Panc1 (cell line): ENCODE measurements at regions not wholly inside any gene's neighbourhood (a gene's known extent, or its start where the extent isn't known, plus 50 kb on each side); places are given as distances from the start of the nearest gene placed in this dataset.

Experiments used
- ATAC-seq: fragments of 200-7000 bp; cut with Tn5 transposase; 2 replicates; pipeline ENCODE4 v1.9.1; 2020; ENCODE audit warnings: mild to moderate bottlenecking, moderate library complexity
- BruUV-seq: library from RNA; stranded (reverse); fragments of 400-500 nt; replicated peaks from 2 replicates; lab custom pipeline; 2021; lab: Mats Ljungman, UMichigan
- CTCF ChIA-PET: fragments of 300-600 bp; sonication (Branson Sonifier 250); formaldehyde crosslinking; loops from one replicate; lab custom pipeline; 2022; ENCODE audit warnings: antibody characterized with exemption; lab: Charles Lee
- POLR2A ChIA-PET: fragments of 300-600 bp; sonication (Branson Sonifier 250); formaldehyde crosslinking; loops from one replicate; lab custom pipeline; 2022; ENCODE audit warnings: antibody characterized with exemption; lab: Charles Lee
- DNase-seq: peaks from one replicate; pipeline ENCODE4 v3.0.0-alpha.2; 2010; ENCODE audit warnings: low read depth, low spot score
- H3K27ac ChIP-seq: 2 replicates; pipeline ENCODE4 v1.5.1; 2011; ENCODE audit warnings: mild to moderate bottlenecking, low read length, inconsistent platforms
- H3K27me3 ChIP-seq: fragments of 200-500 bp; sonication (Bioruptor generic); 2 replicates; pipeline ENCODE4 v1.6.0; 2014; ENCODE audit warnings: low read length, inconsistent platforms; ENCODE audit not compliant: control insufficient read depth, insufficient read depth
- H3K36me3 ChIP-seq: fragments of 200-500 bp; sonication (Bioruptor generic); 2 replicates; pipeline ENCODE4 v1.5.1; 2014; ENCODE audit warnings: inconsistent platforms, mild to moderate bottlenecking, low read length, moderate library complexity; ENCODE audit not compliant: control insufficient read depth, insufficient read depth
- H3K4me1 ChIP-seq: 2 replicates; pipeline ENCODE4 v1.5.1; 2011; ENCODE audit warnings: inconsistent platforms, mild to moderate bottlenecking, low read length, moderate library complexity; ENCODE audit not compliant: control insufficient read depth, insufficient read depth
- H3K4me3 ChIP-seq, 2 experiments: 2 replicates each; pipeline ENCODE4 v1.5.1; 2011 to 2012; ENCODE audit warnings: low read depth in 2 of 2, low read length in 2 of 2, mild to moderate bottlenecking in 2 of 2, inconsistent platforms in 1 of 2, moderate library complexity in 1 of 2
- H3K9me3 ChIP-seq: fragments of 200-500 bp; sonication (Bioruptor generic); 2 replicates; pipeline ENCODE4 v1.5.1; 2014; ENCODE audit warnings: low read depth, mild to moderate bottlenecking, inconsistent platforms, low read length, moderate library complexity; ENCODE audit not compliant: control insufficient read depth, insufficient read depth
- POLR2AphosphoS5 ChIP-seq: IDR thresholded peaks from 2 replicates; pipeline ENCODE4 v1.6.1; 2012; ENCODE audit warnings: mild to moderate bottlenecking, low read depth, low read length, moderate library complexity
- SIN3A ChIP-seq: IDR thresholded peaks from 2 replicates; pipeline ENCODE4 v1.6.1; 2012; ENCODE audit warnings: low read depth, mild to moderate bottlenecking, low read length, moderate library complexity, borderline replicate concordance; ENCODE audit not compliant: insufficient read depth
- TCF7L2 ChIP-seq: IDR thresholded peaks from 2 replicates; pipeline ENCODE4 v1.6.1; 2011; ENCODE audit warnings: mild to moderate bottlenecking, low read depth, low read length, inconsistent platforms
- in situ Hi-C: cut with HindIII; loops from 2 replicates; pipeline ENCODE4 v1.10.0; 2016; ENCODE audit warnings: low sequenced_read_pairs, low pct_unique_long_range_greater_than_20kb
- intact Hi-C: fragments of 100-400 bp; cut with micrococcal nuclease; formaldehyde crosslinking; loops from one replicate; pipeline ENCODE4 v1.10.0; 2022; ENCODE audit not compliant: unreplicated experiment
- TF ChIP-seq, protein P1 (sequence below), 2 experiments: IDR thresholded peaks; 2 replicates each; pipeline ENCODE4 v1.6.1; 2011 to 2012; ENCODE audit warnings: low read depth in 2 of 2, control low read depth in 1 of 2, low read length in 1 of 2, mild to moderate bottlenecking in 1 of 2, moderate library complexity in 1 of 2; ENCODE audit not compliant: insufficient read depth in 1 of 2
- TF ChIP-seq, protein P2 (sequence below): fragments of 450-650 bp; IDR thresholded peaks from 2 replicates; pipeline ENCODE4 v1.5.1; 2017; ENCODE audit warnings: mild to moderate bottlenecking

DNA sequence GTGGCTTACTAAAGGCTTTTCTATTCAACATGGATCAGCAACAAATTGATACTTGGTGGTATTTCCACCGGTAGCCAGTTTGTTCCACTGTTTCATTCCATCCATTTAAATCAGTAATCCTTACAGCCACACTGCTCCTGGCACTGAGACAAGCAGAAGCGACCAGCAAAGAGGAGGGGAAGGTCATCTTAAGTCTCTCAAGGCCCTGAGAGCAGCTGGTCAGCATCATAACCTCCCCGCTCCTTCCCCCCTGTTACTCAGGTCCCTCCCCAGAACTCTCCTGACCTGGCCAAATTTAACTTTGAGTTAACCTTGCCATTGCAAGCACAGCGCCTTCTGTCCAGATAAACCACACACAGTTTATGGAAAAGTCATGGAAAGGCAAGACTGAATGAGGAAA lies 331.3 kb upstream of the KLF3 start:
- POLR2A ChIA-PET = no interaction called here
- no peaks in the 10 kb centered on the region for H3K9me3 ChIP-seq
- no peak overlapping the region for H3K4me3 ChIP-seq
- BruUV-seq = no TSS peak
- H3K27ac ChIP-seq = no peak overlapping the region
- H3K4me1 ChIP-seq = no peaks in the 10 kb centered on the region
- TF ChIP-seq, protein P1, sequence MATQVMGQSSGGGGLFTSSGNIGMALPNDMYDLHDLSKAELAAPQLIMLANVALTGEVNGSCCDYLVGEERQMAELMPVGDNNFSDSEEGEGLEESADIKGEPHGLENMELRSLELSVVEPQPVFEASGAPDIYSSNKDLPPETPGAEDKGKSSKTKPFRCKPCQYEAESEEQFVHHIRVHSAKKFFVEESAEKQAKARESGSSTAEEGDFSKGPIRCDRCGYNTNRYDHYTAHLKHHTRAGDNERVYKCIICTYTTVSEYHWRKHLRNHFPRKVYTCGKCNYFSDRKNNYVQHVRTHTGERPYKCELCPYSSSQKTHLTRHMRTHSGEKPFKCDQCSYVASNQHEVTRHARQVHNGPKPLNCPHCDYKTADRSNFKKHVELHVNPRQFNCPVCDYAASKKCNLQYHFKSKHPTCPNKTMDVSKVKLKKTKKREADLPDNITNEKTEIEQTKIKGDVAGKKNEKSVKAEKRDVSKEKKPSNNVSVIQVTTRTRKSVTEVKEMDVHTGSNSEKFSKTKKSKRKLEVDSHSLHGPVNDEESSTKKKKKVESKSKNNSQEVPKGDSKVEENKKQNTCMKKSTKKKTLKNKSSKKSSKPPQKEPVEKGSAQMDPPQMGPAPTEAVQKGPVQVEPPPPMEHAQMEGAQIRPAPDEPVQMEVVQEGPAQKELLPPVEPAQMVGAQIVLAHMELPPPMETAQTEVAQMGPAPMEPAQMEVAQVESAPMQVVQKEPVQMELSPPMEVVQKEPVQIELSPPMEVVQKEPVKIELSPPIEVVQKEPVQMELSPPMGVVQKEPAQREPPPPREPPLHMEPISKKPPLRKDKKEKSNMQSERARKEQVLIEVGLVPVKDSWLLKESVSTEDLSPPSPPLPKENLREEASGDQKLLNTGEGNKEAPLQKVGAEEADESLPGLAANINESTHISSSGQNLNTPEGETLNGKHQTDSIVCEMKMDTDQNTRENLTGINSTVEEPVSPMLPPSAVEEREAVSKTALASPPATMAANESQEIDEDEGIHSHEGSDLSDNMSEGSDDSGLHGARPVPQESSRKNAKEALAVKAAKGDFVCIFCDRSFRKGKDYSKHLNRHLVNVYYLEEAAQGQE (IDR thresholded peaks at IDR 0.05; ENCODE audit: insufficient read depth in 1 of 2, low read depth in 2 of 2, low read length in 1 of 2) = no peak
- TF ChIP-seq POLR2AphosphoS5 (no peak), SIN3A (no peak), TCF7L2 (no peak)
- TF ChIP-seq, protein P2, sequence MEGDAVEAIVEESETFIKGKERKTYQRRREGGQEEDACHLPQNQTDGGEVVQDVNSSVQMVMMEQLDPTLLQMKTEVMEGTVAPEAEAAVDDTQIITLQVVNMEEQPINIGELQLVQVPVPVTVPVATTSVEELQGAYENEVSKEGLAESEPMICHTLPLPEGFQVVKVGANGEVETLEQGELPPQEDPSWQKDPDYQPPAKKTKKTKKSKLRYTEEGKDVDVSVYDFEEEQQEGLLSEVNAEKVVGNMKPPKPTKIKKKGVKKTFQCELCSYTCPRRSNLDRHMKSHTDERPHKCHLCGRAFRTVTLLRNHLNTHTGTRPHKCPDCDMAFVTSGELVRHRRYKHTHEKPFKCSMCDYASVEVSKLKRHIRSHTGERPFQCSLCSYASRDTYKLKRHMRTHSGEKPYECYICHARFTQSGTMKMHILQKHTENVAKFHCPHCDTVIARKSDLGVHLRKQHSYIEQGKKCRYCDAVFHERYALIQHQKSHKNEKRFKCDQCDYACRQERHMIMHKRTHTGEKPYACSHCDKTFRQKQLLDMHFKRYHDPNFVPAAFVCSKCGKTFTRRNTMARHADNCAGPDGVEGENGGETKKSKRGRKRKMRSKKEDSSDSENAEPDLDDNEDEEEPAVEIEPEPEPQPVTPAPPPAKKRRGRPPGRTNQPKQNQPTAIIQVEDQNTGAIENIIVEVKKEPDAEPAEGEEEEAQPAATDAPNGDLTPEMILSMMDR = no peak
- no peak for ATAC-seq
- H3K27me3 ChIP-seq = peaks cover 8% of the 10 kb centered on the region; the same call in 1 of the 2 replicates
- H3K36me3 ChIP-seq = no peaks in the 10 kb centered on the region
- DNase-seq = no peak
- in situ Hi-C loops (no loop called here), intact Hi-C loops (no loop called here)
- CTCF ChIA-PET = no interaction called here

DNA sequence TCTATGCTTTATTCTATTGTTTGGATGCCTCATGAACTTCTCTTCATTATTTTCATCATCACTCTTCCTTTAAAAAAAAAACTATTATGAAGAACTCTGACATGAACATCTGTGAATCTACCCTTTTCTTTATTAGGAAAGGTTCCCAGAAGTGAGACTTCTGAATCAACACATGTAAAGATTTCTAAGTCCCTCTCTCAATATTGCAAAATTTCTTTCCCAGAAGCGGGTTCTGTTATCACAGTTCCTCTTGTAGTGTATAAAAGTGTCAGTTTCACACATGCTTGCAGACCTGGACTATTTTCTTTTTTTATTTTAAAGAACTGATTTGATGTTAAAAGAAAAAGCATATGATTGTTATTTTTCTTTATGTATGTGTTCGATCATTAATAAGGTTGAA lies 330.8 kb upstream of the KLF3 start:
- in situ Hi-C loops = no loop called here
- no peaks in the 10 kb centered on the region for H3K36me3 ChIP-seq

More for the DNA sequence above, 330.8 kb upstream of the KLF3 start:
- TF ChIP-seq SIN3A (no peak), POLR2AphosphoS5 (no peak), TCF7L2 (no peak)
- TF ChIP-seq, protein P2 = no peak
- TF ChIP-seq, protein P1 (IDR thresholded peaks at IDR 0.05; ENCODE audit: insufficient read depth in 1 of 2, low read depth in 2 of 2, low read length in 1 of 2) = no peak
- H3K4me1 ChIP-seq = no peaks in the 10 kb centered on the region
- BruUV-seq = no TSS peak
- no peak overlapping the region for H3K4me3 ChIP-seq
- ATAC-seq (no peak), DNase-seq (no peak)
- POLR2A ChIA-PET = no interaction called here
- intact Hi-C loops = no loop called here
- H3K9me3 ChIP-seq = no peaks in the 10 kb centered on the region
- H3K27ac ChIP-seq = no peak overlapping the region
- CTCF ChIA-PET = no interaction called here
- H3K27me3 ChIP-seq = peaks cover 8% of the 10 kb centered on the region; the same call in 1 of the 2 replicates
